ENCODE measurements at regions not wholly inside any gene's neighbourhood (a gene's known extent, or its start where the extent isn't known, plus 50 kb on each side); places are given as distances from the start of the nearest gene placed in this dataset.

- no peak for TF ChIP-seq CTCF (IDR thresholded peaks at IDR 0.05; ENCODE audit: control extremely low read depth, extremely low read depth, low read depth, missing control alignments)
- DNase-seq (ENCODE audit: extremely low spot score), result no peak
- ChIA-PET POLR2A (no interaction called here), CTCF (no interaction called here)
Observed at GRCh38 chr11:92771701-92772100, 197.8 kb upstream of the MTNR1B start.

GRCh38 chr11:92775003-92775676, 194.3 kb upstream of the MTNR1B start:
- ChIA-PET CTCF (no interaction called here), POLR2A (no interaction called here)
- no peak for DNase-seq (ENCODE audit: extremely low spot score)
- TF ChIP-seq CTCF (IDR thresholded peaks at IDR 0.05; ENCODE audit: control extremely low read depth, extremely low read depth, low read depth, missing control alignments), result no peak

- no peak for DNase-seq (ENCODE audit: extremely low spot score)
- no peak for TF ChIP-seq CTCF (IDR thresholded peaks at IDR 0.05; ENCODE audit: control extremely low read depth, extremely low read depth, low read depth, missing control alignments)
- ChIA-PET CTCF (interaction anchor here (1.3 kb wide), 1 partner anchor 15 kb away, joined by 4 read pairs; no protein-coding TSS in a partner anchor), POLR2A (no interaction called here)
Observed at GRCh38 chr11:92776676-92777075, 192.8 kb upstream of the MTNR1B start.

GRCh38 chr11:92779746-92780145, 189.7 kb upstream of the MTNR1B start:
- CTCF ChIA-PET, result interaction anchor here (0.8 kb wide), 1 partner anchor 184 kb away, joined by 3 read pairs; no protein-coding TSS in a partner anchor
- POLR2A ChIA-PET, result no interaction called here
- DNase-seq (ENCODE audit: extremely low spot score), result no peak
- no peak for TF ChIP-seq CTCF (IDR thresholded peaks at IDR 0.05; ENCODE audit: control extremely low read depth, extremely low read depth, low read depth, missing control alignments)

- DNase-seq (ENCODE audit: extremely low spot score), result no peak
- ChIA-PET POLR2A (no interaction called here), CTCF (interaction anchor here (1.5 to 1.7 kb wide), 2 partner anchors 11 to 17 kb away, joined by 4 to 5 read pairs; no protein-coding TSS in a partner anchor)
- no peak for TF ChIP-seq CTCF (IDR thresholded peaks at IDR 0.05; ENCODE audit: control extremely low read depth, extremely low read depth, low read depth, missing control alignments)
Observed at GRCh38 chr11:92781151-92781550, 188.3 kb upstream of the MTNR1B start.

GRCh38 chr11:92782806-92783205, 186.6 kb upstream of the MTNR1B start:
- no peak for DNase-seq (ENCODE audit: extremely low spot score)
- ChIA-PET POLR2A (no interaction called here), CTCF (no interaction called here)
- TF ChIP-seq CTCF (IDR thresholded peaks at IDR 0.05; ENCODE audit: control extremely low read depth, extremely low read depth, low read depth, missing control alignments), result no peak
